GM23248 (cell line): ENCODE measurements at regions not wholly inside any gene's neighbourhood (a gene's known extent, or its start where the extent isn't known, plus 50 kb on each side); places are given as distances from the start of the nearest gene placed in this dataset.

Experiments used
- DNase-seq: peaks from one replicate; pipeline ENCODE4 v3.0.0-alpha.2; 2015
- H2AFZ ChIP-seq: fragments of 200-600 bp; sonication (generic); 2 replicates; pipeline ENCODE4 v1.6.1; 2016; ENCODE audit warnings: antibody characterized with exemption
- H3F3A ChIP-seq: fragments of 200-600 bp; sonication (generic); 2 replicates; pipeline ENCODE4 v1.6.1; 2016; ENCODE audit warnings: mild to moderate bottlenecking, antibody characterized with exemption, mixed run types; ENCODE audit not compliant: insufficient read depth
- H3K27ac ChIP-seq: fragments of 200-600 bp; sonication (generic); 2 replicates; pipeline ENCODE4 v1.5.1; 2016; ENCODE audit warnings: mild to moderate bottlenecking
- H3K27me3 ChIP-seq: fragments of 200-600 bp; sonication (generic); replicated peaks from 2 replicates; pipeline ENCODE4 v1.6.1; 2016; ENCODE audit warnings: mild to moderate bottlenecking; ENCODE audit not compliant: insufficient read depth
- H3K36me3 ChIP-seq: fragments of 200-600 bp; sonication (generic); 2 replicates; pipeline ENCODE4 v1.6.1; 2016; ENCODE audit warnings: low read depth, mild to moderate bottlenecking
- H3K4me1 ChIP-seq: fragments of 200-600 bp; sonication (generic); 2 replicates; pipeline ENCODE4 v1.6.1; 2016; ENCODE audit warnings: mild to moderate bottlenecking; ENCODE audit not compliant: insufficient read depth
- H3K4me2 ChIP-seq: fragments of 200-600 bp; sonication (generic); one replicate; pipeline ENCODE4 v1.6.1; 2016; ENCODE audit warnings: mild to moderate bottlenecking; ENCODE audit not compliant: unreplicated experiment
- H3K4me3 ChIP-seq: fragments of 200-600 bp; sonication (generic); 2 replicates; pipeline ENCODE4 v1.5.1; 2016; ENCODE audit warnings: mild to moderate bottlenecking
- H3K79me2 ChIP-seq: fragments of 200-600 bp; sonication (generic); 2 replicates; pipeline ENCODE4 v1.6.1; 2016; ENCODE audit warnings: mild to moderate bottlenecking; ENCODE audit not compliant: insufficient read depth
- H3K9ac ChIP-seq: fragments of 200-600 bp; sonication (generic); 2 replicates; pipeline ENCODE4 v1.6.1; 2016; ENCODE audit warnings: mild to moderate bottlenecking
- H3K9me2 ChIP-seq: fragments of 200-600 bp; sonication (generic); 2 replicates; pipeline ENCODE4 v1.6.1; 2016; ENCODE audit warnings: mixed run types, mild to moderate bottlenecking, moderate library complexity; ENCODE audit not compliant: insufficient read depth
- H3K9me3 ChIP-seq: fragments of 200-600 bp; sonication (generic); one replicate; pipeline ENCODE4 v1.6.1; 2017; ENCODE audit warnings: low read depth
- H4K20me1 ChIP-seq: fragments of 200-600 bp; sonication (generic); 2 replicates; pipeline ENCODE4 v1.6.0; 2016; ENCODE audit not compliant: insufficient read depth
- EZH2 ChIP-seq: fragments of 200-600 bp; sonication (generic); IDR thresholded peaks from 2 replicates; pipeline ENCODE4 v1.6.1; 2018; ENCODE audit warnings: antibody characterized with exemption, mild to moderate bottlenecking; ENCODE audit not compliant: insufficient read depth, poor library complexity, severe bottlenecking
- EZH2phosphoT487 ChIP-seq: fragments of 200-600 bp; sonication (generic); IDR thresholded peaks from 2 replicates; pipeline ENCODE4 v1.6.1; 2018; ENCODE audit warnings: antibody characterized with exemption, moderate library complexity, mild to moderate bottlenecking, low read depth; ENCODE audit not compliant: insufficient read depth
- WGBS, 2 experiments: methylation state at CpG; one replicate each; pipeline ENCODE4 v1.1.6; 2015 to 2017; ENCODE audit warnings: low lambda C conversion rate in 2 of 2, low coverage in 1 of 2; ENCODE audit errors: missing lambda C conversion rate in 2 of 2; 5-methylcytosine and 5-hydroxymethylcytosine counted together
- in situ Hi-C: fragments of 300-500 bp; cut with MboI; formaldehyde crosslinking; loops from 2 replicates; pipeline ENCODE4 v1.15.0; 2020

DNA sequence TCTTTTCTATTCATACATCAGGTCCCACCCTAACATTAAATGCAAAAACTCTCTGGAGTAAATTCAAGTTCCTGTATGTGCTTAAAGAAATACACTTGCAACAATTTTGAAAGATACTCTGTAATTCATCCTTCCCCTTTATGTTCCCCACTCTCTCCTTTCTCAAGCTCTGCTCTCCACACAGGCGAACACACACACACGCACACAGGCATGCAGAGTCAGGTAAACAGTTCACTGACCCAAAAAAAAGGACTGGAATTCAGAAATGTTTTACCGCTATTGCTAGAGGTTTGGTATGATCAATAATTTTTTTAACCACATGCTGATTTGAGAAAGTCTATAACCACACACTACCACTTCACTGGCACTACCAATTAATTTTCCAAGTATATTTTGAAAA lies 152.4 kb upstream of the TMCC3 start:
- H3K9ac ChIP-seq = no peak overlapping the region
- no peak overlapping the region for H3K4me3 ChIP-seq
- no peak for TF ChIP-seq EZH2phosphoT487
- TF ChIP-seq EZH2 = no peak
- H3K27ac ChIP-seq = no peak overlapping the region
- H3K9me3 ChIP-seq = no peaks in the 10 kb centered on the region
- no peaks in the 10 kb centered on the region for H4K20me1 ChIP-seq
- no peak overlapping the region for H2AFZ ChIP-seq
- no peaks in the 10 kb centered on the region for H3K9me2 ChIP-seq
- no peaks in the 10 kb centered on the region for H3K79me2 ChIP-seq
- no peak overlapping the region for H3K4me2 ChIP-seq
- no peaks in the 10 kb centered on the region for H3K36me3 ChIP-seq
- 0 out of 2 replicates have a peak, but pooled peaks cover 3% of the 10 kb centered on the region for H3K4me1 ChIP-seq
- DNase-seq = no peak
- no peaks in the 10 kb centered on the region for H3F3A ChIP-seq
- 65 to 69% methylated on average over 3 of the region's 3 CpGs for WGBS, 2 experiments
- 0 out of 2 replicates have a peak, but pooled peaks cover 4% of the 10 kb centered on the region for H3K27me3 ChIP-seq
- in situ Hi-C loops = no loop called here

DNA sequence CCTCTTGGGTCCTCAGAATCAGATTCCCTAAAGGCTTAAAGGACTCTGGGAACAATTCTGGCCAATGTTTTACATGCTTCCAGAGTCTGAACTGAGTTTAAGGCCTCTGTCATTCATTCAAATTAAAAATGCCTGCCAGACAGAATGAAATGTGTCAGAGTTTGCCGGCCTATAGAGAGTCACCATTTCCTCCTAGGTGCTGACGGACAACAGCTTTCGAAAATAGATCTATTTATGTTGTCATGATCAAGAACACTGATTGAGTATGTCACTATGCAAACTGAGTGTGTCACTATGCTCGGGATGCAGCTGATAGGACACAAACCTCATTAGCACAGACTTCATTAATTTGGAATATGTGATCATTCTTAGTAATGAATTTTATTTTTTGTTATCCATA lies 151.4 kb upstream of the TMCC3 start:
- no peak overlapping the region for H3K4me3 ChIP-seq
- no peaks in the 10 kb centered on the region for H3K9me2 ChIP-seq
- 72% methylated on average over 4 of the region's 4 CpGs for WGBS, 2 experiments
- no peak for DNase-seq
- 0 out of 2 replicates have a peak, but pooled peaks cover 3% of the 10 kb centered on the region for H3K4me1 ChIP-seq
- no peak overlapping the region for H3K9ac ChIP-seq
- no peaks in the 10 kb centered on the region for H3K9me3 ChIP-seq
- no peaks in the 10 kb centered on the region for H3K36me3 ChIP-seq
- TF ChIP-seq EZH2 (no peak), EZH2phosphoT487 (no peak)
- H4K20me1 ChIP-seq = no peaks in the 10 kb centered on the region
- no peak overlapping the region for H2AFZ ChIP-seq
- no peak overlapping the region for H3K27ac ChIP-seq
- H3K4me2 ChIP-seq = no peak overlapping the region
- H3K27me3 ChIP-seq = 0 out of 2 replicates have a peak, but pooled peaks cover 4% of the 10 kb centered on the region
- no peaks in the 10 kb centered on the region for H3K79me2 ChIP-seq
- no peaks in the 10 kb centered on the region for H3F3A ChIP-seq
- in situ Hi-C loops = no loop called here

DNA sequence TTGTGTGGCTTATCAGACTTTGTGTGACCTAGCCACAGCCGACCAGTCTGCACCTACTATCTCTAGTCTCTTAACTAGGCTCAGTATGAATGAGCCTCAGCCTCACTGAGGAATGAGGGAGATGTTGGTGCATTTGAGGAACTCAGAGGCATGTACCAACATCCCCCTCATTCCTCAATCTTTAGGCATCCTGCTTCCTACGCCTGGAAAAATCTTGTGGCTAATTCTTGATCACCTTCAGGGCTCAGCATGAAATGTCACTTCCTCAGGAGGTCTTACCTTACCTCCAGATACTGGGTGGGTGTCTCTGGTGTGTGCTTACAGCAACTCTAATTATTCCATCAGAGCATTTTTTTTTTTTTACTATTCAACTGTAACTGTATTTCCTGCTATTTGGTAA lies 148.8 kb upstream of the TMCC3 start:
- Histone ChIP-seq H3K27me3 (0 out of 2 replicates have a peak, but pooled peaks cover 4% of the 10 kb centered on the region), H3K79me2 (no peaks in the 10 kb centered on the region), H3K4me2 (no peak overlapping the region), H3F3A (no peaks in the 10 kb centered on the region), H3K9ac (no peak overlapping the region), H3K4me1 (no peaks in the 10 kb centered on the region), H3K4me3 (no peak overlapping the region), H4K20me1 (no peaks in the 10 kb centered on the region), H3K9me2 (no peaks in the 10 kb centered on the region), H3K27ac (no peak overlapping the region), H3K9me3 (no peaks in the 10 kb centered on the region), H2AFZ (no peak overlapping the region), H3K36me3 (no peaks in the 10 kb centered on the region)
- DNase-seq = no peak
- in situ Hi-C loops = no loop called here
- no peak for TF ChIP-seq EZH2
- no peak for TF ChIP-seq EZH2phosphoT487
- WGBS, 2 experiments = 47 to 57% methylated on average over 2 of the region's 2 CpGs

DNA sequence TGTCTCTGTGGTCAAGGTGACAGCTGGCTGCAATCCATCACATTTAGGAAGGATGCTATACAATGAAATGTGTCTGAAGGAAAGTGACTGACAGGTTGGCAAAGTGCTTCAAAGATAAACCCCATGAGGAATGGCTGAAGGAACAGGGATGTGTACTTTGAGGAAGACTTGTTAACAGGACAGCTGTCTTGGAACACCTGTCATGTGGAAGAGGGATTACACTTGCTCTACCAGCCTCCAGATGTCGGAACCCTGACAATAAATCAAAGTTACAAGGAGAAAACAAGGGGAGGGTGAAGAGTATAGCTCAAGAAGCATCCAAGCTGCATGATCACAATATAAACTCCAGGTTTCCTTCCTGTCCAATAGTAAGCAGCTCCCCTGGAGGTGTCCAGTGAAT lies 147.8 kb upstream of the TMCC3 start:
- Histone ChIP-seq H2AFZ (no peak overlapping the region), H3K36me3 (no peaks in the 10 kb centered on the region), H4K20me1 (no peaks in the 10 kb centered on the region), H3K27ac (no peak overlapping the region), H3K9ac (no peak overlapping the region), H3K9me2 (no peaks in the 10 kb centered on the region), H3K4me3 (no peak overlapping the region), H3K79me2 (no peaks in the 10 kb centered on the region), H3K27me3 (0 out of 2 replicates have a peak, but pooled peaks cover 4% of the 10 kb centered on the region), H3F3A (no peaks in the 10 kb centered on the region), H3K4me2 (no peak overlapping the region), H3K9me3 (no peaks in the 10 kb centered on the region), H3K4me1 (no peaks in the 10 kb centered on the region)
- in situ Hi-C loops = no loop called here
- no peak for DNase-seq
- WGBS, 2 experiments = 50 to 56% methylated on average over 1 of the region's 1 CpG
- TF ChIP-seq EZH2phosphoT487 (no peak), EZH2 (no peak)

DNA sequence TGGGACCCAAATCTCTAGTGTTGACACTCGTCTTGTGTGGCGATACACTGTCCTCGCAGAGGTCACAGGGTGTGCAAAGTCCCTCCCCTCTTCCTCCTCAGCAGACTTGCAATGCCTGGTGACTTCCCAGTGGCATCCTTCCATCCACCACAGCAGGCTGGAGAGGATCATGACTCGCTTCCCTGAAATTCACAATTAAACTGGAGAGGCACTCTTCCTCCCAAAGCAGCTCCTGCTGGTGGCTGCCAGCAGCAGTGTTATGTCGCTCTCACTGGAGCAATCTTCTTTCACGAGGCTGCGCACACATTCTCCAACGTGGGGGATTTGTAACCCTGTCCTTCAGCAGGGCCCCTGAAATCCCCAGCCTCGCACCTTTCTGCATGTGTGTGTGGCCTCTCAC lies 145.2 kb upstream of the TMCC3 start:
- Histone ChIP-seq H3K27me3 (peaks cover 10% of the 10 kb centered on the region; the same call in 1 of the 2 replicates), H3K36me3 (no peaks in the 10 kb centered on the region), H3K79me2 (no peaks in the 10 kb centered on the region), H4K20me1 (no peaks in the 10 kb centered on the region), H3K4me1 (no peaks in the 10 kb centered on the region), H3F3A (no peaks in the 10 kb centered on the region), H3K9ac (no peak overlapping the region), H3K9me2 (no peaks in the 10 kb centered on the region), H3K27ac (no peak overlapping the region), H3K4me2 (no peak overlapping the region), H3K4me3 (no peak overlapping the region), H3K9me3 (no peaks in the 10 kb centered on the region), H2AFZ (no peak overlapping the region)
- WGBS, 2 experiments = 61 to 63% methylated on average over 9 of the region's 9 CpGs
- no peak for TF ChIP-seq EZH2
- TF ChIP-seq EZH2phosphoT487 = no peak
- DNase-seq = peak; percentile 63
- in situ Hi-C loops = no loop called here
